GM18507 (cell line): ENCODE measurements at regions not wholly inside any gene's neighbourhood (a gene's known extent, or its start where the extent isn't known, plus 50 kb on each side); places are given as distances from the start of the nearest gene placed in this dataset.
"Not testable (repeated sequence)": the region's sequence is repeated elsewhere in the genome, so short reads cannot be mapped to it uniquely, and the experiment has no call there.

Experiments used
- DNase-seq: peaks from one replicate; pipeline ENCODE4 v3.0.0; 2011; ENCODE audit warnings: low read depth; ENCODE audit not compliant: insufficient read length; ENCODE audit errors: extremely low spot score
- FAIRE-seq: peaks from 2 replicates; lab custom pipeline; 2011; peaks lifted over from hg19 to GRCh38; lab: Jason Lieb, UNC

DNA sequence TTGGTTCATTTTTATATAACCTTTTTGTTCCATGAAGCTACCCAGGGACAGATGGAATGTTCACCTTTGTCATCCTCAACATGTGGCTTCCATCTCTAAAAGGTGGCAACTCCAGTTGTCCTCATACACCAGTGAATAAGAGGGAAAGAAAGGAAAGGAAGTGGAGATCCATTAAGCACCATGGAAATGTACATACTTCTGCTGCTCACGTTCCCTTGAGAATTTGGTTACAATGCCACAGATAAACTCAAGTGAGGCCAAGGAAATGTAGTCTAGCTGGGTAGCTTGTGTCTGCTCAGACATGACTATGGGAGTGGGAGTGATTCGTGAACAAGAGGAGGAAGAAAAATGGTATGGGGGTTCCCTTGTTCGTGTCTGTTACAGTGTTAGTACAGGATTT lies 237.1 kb upstream of the FAM3C start:
- no peak for FAIRE-seq
- DNase-seq, result no peak

DNA sequence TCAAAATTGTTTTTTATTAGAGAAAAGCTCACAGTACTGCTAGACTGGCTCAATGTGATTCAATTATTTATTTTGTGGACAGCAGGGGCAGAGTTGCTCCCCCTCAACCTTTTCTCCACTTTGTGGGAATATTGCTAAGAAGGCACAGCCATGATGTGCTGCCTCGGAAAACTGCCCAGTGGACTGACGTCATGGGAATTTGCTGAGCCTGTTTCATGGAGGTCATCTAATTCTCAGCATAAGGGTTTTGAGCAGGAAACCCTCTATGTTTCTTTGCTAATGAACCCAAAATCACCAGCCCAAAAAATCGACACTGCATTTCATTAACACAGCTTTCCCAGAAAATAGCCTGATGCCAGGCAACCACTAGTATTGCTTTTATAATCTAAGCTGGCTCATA lies 228.8 kb upstream of the FAM3C start:
- DNase-seq (no peak), FAIRE-seq (no peak)

DNA sequence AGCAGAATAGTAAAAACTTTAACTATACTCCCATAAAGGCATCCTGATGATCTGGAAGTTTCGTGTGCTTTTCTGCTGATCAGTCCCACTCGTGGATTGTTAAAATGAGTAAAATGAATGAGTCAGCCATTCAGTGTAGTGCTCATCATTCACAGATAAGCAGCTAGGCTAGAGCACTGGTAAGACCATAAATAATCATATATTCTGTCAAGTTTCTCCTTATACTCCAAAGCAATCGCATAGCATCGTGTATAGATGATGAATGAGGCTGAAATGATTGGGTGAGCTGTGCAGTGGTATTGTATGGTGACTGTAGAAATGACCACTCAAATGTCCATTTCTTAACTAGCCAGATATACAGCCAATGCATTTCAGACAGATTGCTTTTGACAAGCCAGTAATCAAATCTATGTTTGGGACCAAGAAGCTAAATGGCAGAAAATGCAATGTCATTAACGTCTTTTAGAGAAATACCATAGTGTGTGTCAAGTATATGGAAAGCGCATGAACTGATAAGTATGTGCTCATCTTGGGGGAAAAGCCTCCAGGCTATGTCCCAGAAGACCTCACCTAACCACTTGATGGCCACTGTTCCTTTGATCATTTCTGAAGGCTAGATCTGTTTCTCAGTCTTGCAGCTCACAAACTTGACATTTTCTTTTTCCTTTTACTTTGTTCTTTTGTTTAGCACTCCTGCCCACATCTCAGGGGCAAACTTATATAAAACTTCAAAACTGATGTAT lies 227.2 kb upstream of the FAM3C start:
- DNase-seq (no peak), FAIRE-seq (no peak)

DNA sequence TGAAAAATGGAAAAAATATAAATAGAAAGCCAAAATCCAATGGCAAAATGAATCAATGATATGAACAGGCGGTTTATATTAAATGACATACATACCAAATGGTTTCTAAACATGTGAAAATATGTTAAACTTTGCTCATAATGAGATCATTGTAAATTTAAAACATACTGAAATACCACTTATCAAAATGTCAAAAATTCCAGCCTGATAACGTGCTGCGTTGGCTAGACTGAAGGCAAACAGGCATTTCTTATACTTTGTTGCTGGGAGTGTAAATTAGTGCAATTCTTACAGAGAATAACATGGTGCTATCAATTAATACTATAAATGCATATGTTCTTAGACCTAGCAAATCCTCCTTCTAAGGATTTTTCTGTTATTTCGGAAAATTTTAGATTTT lies 225.8 kb upstream of the FAM3C start:
- FAIRE-seq (no peak), DNase-seq (no peak)

DNA sequence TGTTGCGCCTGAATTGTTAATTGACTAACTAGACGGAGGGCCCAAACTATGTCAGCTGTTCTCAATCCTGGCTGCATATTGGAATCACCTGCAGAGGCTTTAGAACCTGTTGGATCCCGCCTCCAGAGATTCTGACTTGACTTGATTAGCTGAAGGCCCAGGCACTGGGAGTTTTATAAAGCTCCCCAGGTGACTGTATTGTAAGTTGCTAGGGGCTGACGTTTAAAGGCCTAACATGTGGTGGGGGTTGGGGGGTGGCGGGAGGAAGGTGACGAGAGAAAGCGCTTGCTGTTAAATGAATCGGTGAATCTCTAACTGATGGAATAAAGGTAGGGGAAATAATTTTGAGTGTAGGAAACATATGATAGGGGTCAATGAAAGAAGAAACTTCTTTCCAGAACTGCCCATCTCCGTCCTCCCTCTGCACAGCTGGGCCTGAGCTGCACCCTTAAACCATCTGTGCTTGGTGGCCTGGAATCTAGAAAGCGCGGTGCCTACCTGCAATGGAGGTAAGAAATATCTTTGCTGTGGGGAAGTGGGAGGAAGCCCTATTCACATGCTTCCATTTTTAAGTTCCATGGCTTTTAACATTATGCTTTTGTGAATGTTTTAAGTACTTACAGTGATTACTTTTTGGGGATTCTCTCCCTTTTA lies 225.0 kb upstream of the FAM3C start:
- FAIRE-seq (no peak), DNase-seq (no peak)

DNA sequence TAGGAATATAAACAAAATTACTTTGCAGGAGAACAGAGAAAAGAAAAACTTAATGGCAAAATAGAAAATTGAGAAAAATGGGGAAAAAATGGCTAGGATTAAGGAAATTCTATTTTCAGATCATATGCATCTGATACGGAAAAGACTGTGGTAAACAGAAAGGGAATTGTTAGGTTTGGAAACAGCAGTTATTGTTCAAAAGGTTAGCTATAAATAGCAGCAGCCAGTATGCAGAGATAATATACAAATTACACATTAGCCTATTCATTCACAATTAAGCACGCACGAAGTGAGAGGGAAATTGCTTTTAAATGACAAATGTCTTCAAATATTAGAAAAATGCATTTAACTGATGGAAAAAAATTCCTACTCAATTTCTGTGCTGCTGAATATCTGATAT lies 224.1 kb upstream of the FAM3C start:
- DNase-seq, result no peak
- FAIRE-seq, result no peak

DNA sequence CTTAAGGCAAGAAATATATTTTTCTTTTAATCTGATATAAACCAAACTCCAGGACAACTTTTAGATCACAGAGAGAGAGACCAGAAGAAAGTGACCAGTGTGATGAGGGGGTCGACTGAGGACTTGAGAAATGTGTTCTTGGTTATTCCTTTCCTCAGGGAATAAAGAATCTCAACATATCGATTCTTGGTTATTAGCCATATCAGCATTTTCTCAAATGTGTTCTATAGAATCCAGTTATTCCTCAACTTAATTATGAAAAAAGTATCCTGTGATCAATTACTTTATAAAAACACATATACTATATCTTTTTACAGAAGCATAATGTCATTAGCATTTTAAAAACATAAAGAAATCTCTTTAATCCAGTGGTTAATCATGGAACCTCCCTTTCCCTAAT lies 222.1 kb upstream of the FAM3C start:
- no peak for DNase-seq
- no peak for FAIRE-seq

DNA sequence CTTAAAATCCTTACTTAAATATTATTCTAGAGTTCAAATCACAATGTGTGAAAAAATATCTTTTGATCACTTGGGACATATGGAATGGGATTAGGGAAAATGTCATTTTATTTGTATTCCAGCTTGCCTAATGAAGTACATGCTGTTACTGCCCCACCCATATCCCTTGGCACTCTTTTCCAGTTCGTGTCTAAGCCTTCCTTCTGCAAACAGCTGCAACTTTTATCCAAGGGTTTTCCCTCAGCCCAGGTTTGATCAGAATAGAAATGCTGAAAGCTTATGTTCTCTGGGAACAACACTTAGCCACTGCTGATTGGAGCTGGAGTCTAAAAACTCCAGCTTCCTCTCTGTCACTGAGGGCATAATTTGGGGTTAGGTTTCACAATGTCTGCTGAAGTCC lies 214.1 kb upstream of the FAM3C start:
- no peak for DNase-seq
- no peak for FAIRE-seq

DNA sequence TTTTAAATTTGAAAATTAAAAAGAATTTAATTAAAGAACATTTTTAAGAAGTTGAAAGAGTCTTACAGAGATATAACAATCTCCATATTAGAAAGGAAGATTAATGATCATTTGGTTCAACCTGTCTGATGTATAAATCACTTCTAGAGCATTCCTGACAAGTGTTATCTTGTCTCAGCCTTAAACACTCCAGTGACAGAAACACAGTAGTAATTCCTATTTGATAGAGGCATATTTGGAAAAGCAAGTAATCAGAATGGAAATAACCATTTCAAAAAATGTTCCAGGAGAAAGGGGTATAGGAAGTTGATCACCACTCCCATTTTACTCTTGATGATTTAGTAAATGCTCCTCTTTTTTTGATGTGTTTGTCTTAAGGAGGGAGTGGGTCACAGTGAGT lies 213.1 kb upstream of the FAM3C start:
- DNase-seq, result no peak
- FAIRE-seq, result no peak

DNA sequence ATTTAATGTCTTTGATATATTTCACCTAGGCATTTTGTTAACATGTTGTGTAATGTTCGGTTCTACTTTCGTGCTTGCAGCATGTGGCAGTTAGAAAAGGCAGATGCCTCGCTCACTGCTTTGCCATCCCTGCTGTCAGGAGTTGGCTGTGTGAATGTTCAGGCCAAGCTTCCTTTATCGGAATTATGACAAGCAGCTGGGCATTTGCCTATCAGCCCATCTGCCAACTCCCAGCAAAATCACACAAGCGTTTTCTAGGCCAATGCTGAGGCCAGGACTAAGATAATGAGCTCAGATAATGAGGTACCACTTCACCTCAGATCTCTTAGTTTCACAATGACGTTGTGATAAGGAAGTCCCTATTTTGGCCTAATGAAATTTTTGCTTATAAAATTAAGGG lies 212.7 kb upstream of the FAM3C start:
- FAIRE-seq (no peak), DNase-seq (no peak)

DNA sequence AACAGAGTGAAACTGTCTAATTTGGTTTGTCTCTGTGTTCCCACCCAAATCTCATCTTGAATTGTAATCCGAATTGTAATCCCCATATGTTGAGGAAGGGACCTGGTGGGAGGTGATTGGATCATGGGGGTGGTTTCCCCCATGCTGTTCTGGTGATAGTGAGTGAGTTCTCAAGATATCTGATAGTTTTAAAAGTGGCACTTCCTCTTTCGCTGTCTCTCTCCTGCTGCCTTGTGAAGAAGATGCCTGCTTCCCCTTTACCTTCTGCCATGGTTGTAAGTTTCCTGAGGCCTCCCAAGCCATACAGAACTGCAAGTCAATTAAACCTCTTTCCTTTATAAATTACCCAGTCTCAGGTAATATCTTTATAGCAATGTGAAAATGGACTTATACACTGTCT lies 212.1 kb upstream of the FAM3C start:
- FAIRE-seq, DNase-seq: not testable (repeated sequence)

DNA sequence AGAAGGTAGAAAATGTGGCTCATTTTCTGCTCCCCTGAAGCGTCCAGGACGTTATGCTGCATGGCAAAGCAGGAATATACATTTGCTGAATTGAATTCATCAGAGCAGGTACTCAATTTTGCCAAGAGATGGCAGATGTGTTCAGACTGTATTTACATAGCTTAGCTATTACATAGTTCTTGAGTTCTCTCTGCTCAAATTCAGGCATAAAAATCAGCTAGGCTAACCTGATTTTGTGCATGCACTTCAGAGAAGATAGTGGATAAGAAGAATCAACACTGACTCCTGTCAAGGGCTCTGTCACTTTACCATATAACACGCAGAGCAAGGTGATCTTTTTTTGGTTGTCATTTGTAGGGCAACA lies 209.2 kb upstream of the FAM3C start:
- FAIRE-seq (no peak), DNase-seq (no peak)

DNA sequence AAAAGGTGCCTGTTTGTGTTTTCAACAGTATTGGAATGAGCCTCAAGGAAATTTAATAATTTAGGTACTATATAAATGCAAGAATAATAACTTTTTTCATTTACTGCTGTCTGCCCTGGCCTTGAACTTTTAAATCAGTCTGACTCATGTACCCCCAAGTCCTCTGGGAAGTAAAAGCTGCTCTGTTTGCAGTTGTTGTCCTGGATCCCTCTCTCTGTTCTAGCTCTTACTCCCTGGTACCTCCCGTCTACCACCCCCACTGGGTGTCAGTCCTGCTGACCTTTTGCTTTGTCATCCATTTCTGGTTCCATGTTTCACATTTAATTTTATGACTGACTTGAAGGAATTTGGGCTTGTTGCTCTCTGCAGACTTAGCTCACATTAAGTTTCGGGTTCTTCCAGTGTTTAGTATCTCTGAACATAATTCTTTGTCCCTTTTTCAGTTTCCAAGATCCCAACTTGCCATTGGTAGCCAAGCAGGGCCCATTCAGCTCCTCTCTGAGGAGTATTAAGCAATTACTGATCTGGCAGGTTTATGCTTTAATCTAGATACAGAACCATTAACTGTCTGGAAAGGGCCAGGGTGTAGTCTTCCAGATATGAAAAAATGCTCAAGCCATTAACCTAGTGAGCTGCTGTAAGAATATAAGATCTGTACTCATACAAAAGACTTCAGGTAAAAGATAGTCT lies 208.7 kb upstream of the FAM3C start:
- no peak for DNase-seq
- FAIRE-seq, result no peak

DNA sequence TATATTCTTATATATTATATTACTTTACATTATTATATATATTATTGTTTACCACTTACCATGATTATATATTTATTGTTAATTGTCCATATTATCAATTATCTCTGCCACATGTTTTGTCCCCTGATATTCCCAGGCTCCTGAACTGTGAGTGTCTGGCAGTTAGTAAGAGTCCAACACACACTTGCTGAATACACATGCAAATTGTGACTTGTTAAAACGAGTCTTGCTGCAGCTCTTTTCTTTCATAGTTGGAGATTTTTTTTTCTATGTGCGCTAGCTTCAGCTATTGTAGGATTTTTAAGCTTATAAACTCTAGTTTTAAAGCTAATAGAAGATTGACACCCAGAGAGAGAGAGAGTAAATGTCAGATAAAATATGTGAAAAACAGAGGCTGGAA lies 207.8 kb upstream of the FAM3C start:
- DNase-seq (no peak), FAIRE-seq (no peak)

DNA sequence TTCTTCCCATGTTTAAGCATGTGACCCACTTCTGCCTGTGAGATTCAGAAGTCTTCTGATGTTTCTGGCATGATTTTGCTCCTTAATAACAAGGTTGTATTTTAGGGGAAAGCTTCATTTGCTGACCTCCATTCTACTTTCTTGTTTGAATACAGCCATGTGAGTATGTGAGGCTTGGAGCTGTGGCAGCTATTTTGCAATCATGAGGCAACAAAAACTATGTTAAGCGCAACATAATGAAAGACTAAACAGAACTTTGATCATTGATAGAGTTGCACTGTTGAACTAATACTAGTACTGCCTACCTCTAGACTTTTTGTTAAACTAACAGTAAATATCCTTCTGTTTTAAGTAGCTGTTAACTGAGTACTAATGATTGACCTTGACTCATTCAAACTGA lies 203.8 kb upstream of the FAM3C start:
- FAIRE-seq, result no peak
- DNase-seq, result no peak

DNA sequence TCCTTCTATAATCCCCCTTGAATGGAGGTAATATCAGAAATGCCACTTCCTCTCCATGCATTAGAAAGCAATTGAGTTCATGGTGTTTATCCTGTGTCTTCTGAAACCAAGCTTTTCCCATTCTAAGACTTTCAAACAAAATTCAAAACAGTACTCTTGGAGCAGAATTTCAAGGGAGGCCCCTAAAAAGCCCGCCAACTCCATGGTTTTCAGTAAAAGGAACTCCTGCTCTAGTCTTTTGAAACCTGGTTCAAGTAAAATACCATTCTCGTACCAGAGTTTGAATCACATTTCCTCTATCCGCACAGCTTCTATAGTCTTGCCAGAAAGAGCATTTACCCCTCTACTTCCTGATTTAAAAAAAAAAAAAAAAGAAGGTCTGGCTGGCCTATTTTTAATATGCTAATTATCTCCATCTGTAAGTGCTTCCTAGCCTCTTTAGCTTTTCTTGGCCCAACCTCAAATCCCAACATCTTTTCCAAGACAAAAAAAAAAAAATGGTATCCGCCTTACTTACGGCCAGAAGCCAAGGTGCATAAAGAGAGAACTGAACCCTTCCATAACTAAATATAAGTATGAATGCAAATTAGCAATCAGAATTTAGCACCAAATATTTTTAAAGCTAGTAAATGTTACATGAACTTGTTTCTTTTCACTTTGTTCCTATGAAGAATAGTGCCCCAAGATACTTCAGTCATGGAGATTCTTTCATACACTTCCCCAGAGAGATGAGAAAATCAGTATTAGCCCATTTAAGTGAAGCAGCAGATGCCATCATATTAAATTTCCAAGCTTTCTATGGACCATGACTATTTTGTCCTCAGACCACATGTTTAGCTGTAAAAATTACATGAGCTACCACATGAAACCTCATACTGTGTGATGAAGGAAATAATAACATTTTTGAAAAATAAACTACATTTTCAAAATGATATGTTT lies 199.9 kb upstream of the FAM3C start:
- no peak for DNase-seq
- no peak for FAIRE-seq

DNA sequence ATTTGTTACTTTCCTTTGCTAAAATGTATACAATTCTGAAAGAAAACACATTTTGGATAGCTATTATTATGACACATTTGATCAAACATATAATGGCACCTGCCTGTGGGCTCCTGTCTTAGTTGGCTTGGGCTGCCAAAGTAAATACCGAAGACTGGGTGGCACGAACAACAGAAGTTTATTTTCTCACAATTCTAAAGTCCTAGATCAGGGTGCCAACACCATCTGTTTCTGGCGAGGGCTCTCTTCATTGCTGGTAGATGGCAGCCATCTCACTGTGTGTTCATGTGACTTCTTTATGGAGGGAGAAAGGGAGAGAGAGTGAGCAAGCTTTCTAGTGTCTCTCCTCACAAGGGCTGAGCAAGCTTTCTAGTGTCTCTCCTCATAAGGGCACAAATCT lies 195.8 kb upstream of the FAM3C start:
- no peak for FAIRE-seq
- DNase-seq, result no peak

DNA sequence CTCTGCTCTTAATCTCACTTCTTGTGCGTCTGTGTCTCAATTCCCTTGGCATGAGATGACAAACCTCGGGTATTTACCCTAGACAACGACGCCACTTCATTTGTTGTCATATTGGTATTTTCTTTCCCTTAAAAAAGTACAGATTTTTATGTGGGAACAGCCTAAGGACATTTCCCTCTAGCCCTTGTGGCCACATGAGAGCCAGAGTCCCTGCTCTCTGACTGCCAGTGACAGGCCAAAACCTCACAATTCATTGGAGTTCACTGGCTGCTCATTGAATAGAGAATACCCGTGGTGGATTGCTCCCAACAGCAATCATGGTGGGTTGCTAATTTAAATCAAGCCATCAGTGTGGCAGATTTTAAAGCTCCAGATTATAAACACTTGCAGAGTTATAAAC lies 191.3 kb upstream of the FAM3C start:
- no peak for FAIRE-seq
- no peak for DNase-seq

DNA sequence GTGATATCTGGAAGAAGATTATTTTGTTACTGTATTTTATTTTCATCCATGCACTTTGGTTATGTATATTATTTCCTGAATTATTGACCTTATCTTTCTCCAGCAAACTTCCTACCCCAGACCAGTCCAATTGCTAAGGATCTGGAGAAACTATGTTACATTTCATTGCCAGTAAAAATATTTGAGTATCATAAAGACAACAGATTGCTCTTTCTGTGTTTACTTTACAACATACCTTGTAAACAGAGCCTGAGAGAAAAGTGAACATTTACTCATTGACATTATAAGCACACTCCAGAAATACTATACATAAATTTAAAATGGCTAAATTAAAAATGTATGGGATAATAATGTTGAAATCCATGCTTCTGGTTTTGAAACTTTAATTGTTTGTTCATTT lies 186.2 kb upstream of the FAM3C start:
- no peak for DNase-seq
- FAIRE-seq, result no peak

DNA sequence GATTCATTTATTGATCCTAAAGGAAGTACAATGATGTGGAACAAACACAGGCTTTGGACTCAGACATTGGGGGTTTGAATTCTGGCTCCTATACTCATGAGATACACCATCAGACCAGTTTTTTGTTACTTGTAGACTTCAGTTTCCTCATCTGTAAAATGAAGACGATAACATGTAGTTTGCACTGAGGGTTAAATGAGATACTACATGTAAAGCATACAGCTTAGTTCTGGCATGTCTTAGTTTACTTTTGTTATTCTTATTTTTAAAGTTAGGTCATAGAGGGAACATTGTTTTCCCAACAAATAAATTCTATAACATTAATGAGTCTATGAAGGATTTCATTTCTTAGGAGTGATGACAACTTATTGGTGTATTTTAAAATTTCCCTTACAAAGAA lies 183.5 kb upstream of the FAM3C start:
- FAIRE-seq, result no peak

More for the DNA sequence above, 183.5 kb upstream of the FAM3C start:
- DNase-seq, result no peak
